Karpas-422 (cell line): ENCODE measurements at regions not wholly inside any gene's neighbourhood (a gene's known extent, or its start where the extent isn't known, plus 50 kb on each side); places are given as distances from the start of the nearest gene placed in this dataset.
A peak's percentile ranks its signal among the peaks of the same experiment; 100 is the strongest.

Source experiments
- DNase-seq: peaks from one replicate; pipeline ENCODE4 v3.0.0-alpha.2; 2015
- H2AFZ ChIP-seq: fragments of 200-600 bp; sonication (generic); 2 replicates; pipeline ENCODE4 v1.6.1; 2014; ENCODE audit warnings: antibody characterized with exemption, low read length, mixed read lengths
- H3K27ac ChIP-seq: fragments of 200-600 bp; sonication (generic); 2 replicates; pipeline ENCODE4 v1.5.1; 2014; ENCODE audit warnings: mild to moderate bottlenecking, low read length, moderate library complexity
- H3K27me3 ChIP-seq: fragments of 200-600 bp; sonication (generic); 2 replicates; pipeline ENCODE4 v1.6.1; 2014; ENCODE audit warnings: low read length, mixed read lengths
- H3K36me3 ChIP-seq: fragments of 200-600 bp; sonication (generic); 2 replicates; pipeline ENCODE4 v1.6.1; 2014; ENCODE audit warnings: low read length, mixed read lengths; ENCODE audit not compliant: insufficient read depth
- H3K4me1 ChIP-seq: fragments of 200-600 bp; sonication (generic); 2 replicates; pipeline ENCODE4 v1.6.1; 2014; ENCODE audit warnings: mild to moderate bottlenecking, low read length, mixed read lengths
- H3K4me2 ChIP-seq: fragments of 200-600 bp; sonication (generic); 2 replicates; pipeline ENCODE4 v1.6.1; 2014; ENCODE audit warnings: low read length, low read depth, mild to moderate bottlenecking; ENCODE audit not compliant: poor library complexity, severe bottlenecking
- H3K4me3 ChIP-seq: fragments of 200-600 bp; sonication (generic); 2 replicates; pipeline ENCODE4 v1.5.1; 2014; ENCODE audit warnings: mild to moderate bottlenecking, antibody characterized with exemption, low read length, mixed read lengths
- H3K79me2 ChIP-seq: fragments of 200-600 bp; sonication (generic); 2 replicates; pipeline ENCODE4 v1.6.1; 2014; ENCODE audit warnings: mild to moderate bottlenecking, low read length, mixed read lengths
- H3K9ac ChIP-seq: fragments of 200-600 bp; sonication (generic); 2 replicates; pipeline ENCODE4 v1.6.0; 2014; ENCODE audit warnings: low read length
- H3K9me2 ChIP-seq: fragments of 200-600 bp; sonication (generic), shearing (Covaris generic); replicated peaks from 2 replicates; pipeline ENCODE4 v1.6.0; 2014; ENCODE audit warnings: mild to moderate bottlenecking, low read length, moderate library complexity; ENCODE audit not compliant: insufficient read depth
- H3K9me3 ChIP-seq: fragments of 300-700, 200-600 bp; sonication (generic); 2 replicates; pipeline ENCODE4 v1.6.1; 2014; ENCODE audit warnings: low read length, mixed read lengths
- H4K20me1 ChIP-seq: fragments of 200-600 bp; sonication (generic); 2 replicates; pipeline ENCODE4 v1.6.1; 2014; ENCODE audit warnings: mild to moderate bottlenecking, antibody characterized with exemption, low read length, low read depth; ENCODE audit not compliant: insufficient read depth

DNA sequence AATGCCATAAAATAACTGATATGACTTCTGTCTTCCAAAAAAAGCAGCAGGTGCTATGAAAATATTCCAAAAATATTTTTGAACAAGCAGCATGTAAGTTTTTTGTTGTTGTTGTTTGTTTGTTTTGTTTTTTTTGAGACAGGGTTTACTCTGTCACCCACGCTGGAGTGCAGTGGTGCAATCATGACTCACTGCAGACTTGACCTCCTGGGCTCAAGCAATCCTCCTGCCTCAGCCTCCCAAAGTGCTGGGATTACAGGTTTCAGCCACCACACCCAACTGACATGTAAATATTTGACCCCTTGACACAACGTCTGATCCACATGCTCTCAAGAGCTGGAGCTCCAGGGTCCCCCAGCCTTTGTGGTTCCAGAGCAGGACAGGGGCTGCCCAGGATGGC lies 98.4 kb downstream of the LITAF start:
- Histone ChIP-seq H3K27ac (no peak overlapping the region), H3K36me3 (no peaks in the 10 kb centered on the region), H3K4me1 (no peaks in the 10 kb centered on the region), H3K79me2 (no peaks in the 10 kb centered on the region), H3K9ac (no peak overlapping the region), H3K27me3 (0 out of 2 replicates have a peak, but pooled peaks cover 3% of the 10 kb centered on the region), H3K9me2 (no peaks in the 10 kb centered on the region), H3K4me3 (no peak overlapping the region), H2AFZ (no peak overlapping the region), H3K9me3 (peaks cover 3% of the 10 kb centered on the region; the same call in 1 of the 2 replicates), H3K4me2 (no peak overlapping the region), H4K20me1 (no peaks in the 10 kb centered on the region)
- DNase-seq: no peak

DNA sequence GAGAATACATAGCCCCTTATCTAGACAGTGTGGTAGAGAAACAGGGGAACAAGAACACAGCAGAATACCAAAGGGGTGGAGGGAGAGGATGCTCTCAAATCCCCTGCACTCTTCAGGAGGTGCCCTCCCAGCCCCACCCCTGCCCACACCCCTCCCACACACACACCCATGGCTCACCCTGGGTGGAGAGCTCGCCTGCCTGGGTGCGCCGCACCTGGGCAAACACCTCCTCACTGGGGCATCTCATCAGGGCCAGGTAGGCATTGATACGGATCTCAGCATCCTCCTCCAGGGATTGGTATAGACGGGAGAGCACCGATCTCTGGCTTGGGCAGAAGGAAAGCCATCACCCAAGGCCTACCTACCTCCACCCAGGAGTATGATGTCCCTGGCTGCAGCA lies 95.2 kb downstream of the LITAF start:
- no peak overlapping the region for H3K27ac ChIP-seq

DNA sequence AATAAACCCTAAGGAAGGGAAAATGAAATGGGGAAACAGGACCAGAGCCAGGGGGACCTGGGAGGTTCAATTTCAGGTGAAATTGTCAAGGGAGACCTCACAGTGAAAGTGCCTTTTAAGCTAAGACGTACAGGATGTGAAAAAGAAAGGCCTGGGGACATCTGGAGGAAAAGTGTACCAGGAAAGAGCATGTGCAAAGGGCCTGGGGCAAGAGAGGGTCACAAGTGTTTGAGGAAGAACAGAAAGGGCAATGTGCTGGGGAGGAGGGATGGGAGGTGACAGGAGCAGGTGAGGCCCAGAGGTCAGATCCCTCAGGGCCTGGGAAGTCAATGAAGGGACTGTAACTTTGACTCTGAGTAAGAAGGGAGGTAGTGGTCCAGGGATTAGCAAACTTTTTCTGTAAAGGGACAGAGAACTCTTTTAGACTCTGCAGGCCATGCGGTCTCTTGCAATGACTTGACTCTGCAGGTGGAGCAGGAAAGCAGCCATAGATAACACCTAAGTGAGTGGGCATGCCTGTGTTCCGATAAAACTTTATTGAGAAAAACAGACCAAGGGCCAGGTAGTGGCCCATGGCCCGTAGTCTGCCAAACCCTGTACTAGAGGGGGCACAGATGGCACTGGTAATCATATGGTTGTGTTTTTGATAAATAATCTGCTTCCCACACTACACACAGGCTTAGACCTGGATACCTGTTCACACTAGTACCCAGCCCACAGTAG lies 93.8 kb downstream of the LITAF start:
- Histone ChIP-seq H3K27me3 (0 out of 2 replicates have a peak, but pooled peaks cover 3% of the 10 kb centered on the region), H3K79me2 (no peaks in the 10 kb centered on the region), H3K4me1 (peaks cover 25% of the 10 kb centered on the region), H4K20me1 (no peaks in the 10 kb centered on the region), H2AFZ (no peak overlapping the region), H3K4me3 (no peak overlapping the region), H3K9ac (no peak overlapping the region), H3K36me3 (no peaks in the 10 kb centered on the region), H3K27ac (no peak overlapping the region), H3K9me2 (no peaks in the 10 kb centered on the region), H3K4me2 (no peak overlapping the region), H3K9me3 (no peaks in the 10 kb centered on the region)
- DNase-seq: no peak

More for the DNA sequence above, 95.2 kb downstream of the LITAF start:
- no peak overlapping the region for H3K4me2 ChIP-seq
- H3K79me2 ChIP-seq: no peaks in the 10 kb centered on the region
- no peak overlapping the region for H3K4me3 ChIP-seq
- H4K20me1 ChIP-seq: no peaks in the 10 kb centered on the region
- peaks cover 12% of the 10 kb centered on the region for H3K4me1 ChIP-seq
- no peaks in the 10 kb centered on the region for H3K9me2 ChIP-seq
- no peak for DNase-seq
- no peak overlapping the region for H3K9ac ChIP-seq
- 0 out of 2 replicates have a peak, but pooled peaks cover 3% of the 10 kb centered on the region for H3K27me3 ChIP-seq
- no peaks in the 10 kb centered on the region for H3K9me3 ChIP-seq
- H2AFZ ChIP-seq: no peak overlapping the region
- no peaks in the 10 kb centered on the region for H3K36me3 ChIP-seq

DNA sequence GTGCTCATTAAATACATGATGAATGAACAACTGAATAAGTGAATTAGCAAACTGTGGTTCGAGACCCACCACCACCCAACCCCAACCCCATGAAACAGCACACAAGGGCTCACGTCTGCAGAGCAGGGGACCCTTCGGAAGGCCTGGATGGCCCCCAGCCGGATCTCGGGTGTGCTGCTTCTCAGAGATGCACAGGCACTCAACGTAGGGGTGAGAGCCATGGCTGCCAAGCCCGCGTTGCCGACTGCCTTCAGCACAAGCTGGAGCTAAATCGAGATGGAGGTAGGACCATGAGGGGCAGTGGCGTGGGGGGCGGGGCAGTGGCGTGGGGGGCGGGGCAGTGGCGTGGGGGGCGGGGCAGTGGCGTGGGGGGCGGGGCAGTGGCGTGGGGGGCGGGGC lies 93.2 kb downstream of the LITAF start:
- Histone ChIP-seq H2AFZ (no peak overlapping the region), H3K9me3 (no peaks in the 10 kb centered on the region), H3K4me3 (no peak overlapping the region), H3K9me2 (no peaks in the 10 kb centered on the region), H3K9ac (no peak overlapping the region), H3K27ac (no peak overlapping the region), H3K27me3 (0 out of 2 replicates have a peak, but pooled peaks cover 3% of the 10 kb centered on the region), H3K36me3 (no peaks in the 10 kb centered on the region), H4K20me1 (no peaks in the 10 kb centered on the region), H3K4me1 (peaks cover 26% of the 10 kb centered on the region), H3K79me2 (no peaks in the 10 kb centered on the region), H3K4me2 (no peak overlapping the region)
- no peak for DNase-seq

DNA sequence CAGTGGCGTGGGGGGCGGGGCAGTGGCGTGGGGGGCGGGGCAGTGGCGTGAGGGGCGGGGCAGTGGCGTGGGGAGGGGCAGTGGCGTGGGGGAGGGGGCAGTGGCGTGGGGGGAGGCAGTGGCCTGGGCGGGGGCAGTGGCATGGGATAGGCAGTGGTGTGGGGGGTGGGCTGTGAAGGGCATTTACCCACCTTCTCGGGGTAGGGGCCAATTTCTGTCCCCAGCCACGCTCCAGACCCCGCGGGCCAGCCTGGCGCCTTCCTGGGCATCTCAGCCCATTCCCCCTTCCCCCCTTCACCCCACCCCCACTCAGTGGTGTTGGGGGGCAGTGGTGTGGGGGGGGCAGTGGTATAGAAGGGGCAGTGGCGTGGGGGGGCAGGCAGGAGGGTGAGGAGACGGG lies 92.7 kb downstream of the LITAF start:
- Histone ChIP-seq H3K9me3 (no peaks in the 10 kb centered on the region), H4K20me1 (no peaks in the 10 kb centered on the region), H3K36me3 (no peaks in the 10 kb centered on the region), H2AFZ (no peak overlapping the region), H3K27me3 (0 out of 2 replicates have a peak, but pooled peaks cover 3% of the 10 kb centered on the region), H3K79me2 (no peaks in the 10 kb centered on the region), H3K9ac (no peak overlapping the region), H3K4me2 (no peak overlapping the region), H3K4me1 (peaks cover 29% of the 10 kb centered on the region), H3K4me3 (no peak overlapping the region), H3K27ac (no peak overlapping the region), H3K9me2 (no peaks in the 10 kb centered on the region)
- DNase-seq: no peak

DNA sequence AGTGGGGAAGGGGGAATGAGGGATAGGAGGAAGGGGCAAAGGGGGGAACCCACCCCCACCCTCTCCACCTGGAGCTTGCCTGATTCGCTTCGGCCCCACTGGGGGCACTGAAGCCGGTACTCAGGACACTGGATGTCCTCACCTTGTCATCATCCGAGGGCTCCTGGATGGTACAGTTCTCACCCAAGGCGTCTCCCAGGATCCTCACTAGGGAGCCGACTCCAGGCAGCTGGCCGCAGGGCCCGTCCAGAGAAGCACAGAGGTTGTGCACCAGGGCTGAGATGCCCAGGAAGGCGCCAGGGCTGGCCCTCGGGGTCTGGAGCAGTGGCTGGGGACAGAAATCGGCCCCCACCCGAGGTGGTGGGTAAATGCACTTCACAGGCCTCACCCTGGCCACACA lies 92.3 kb downstream of the LITAF start:
- H3K36me3 ChIP-seq: no peaks in the 10 kb centered on the region
- H3K79me2 ChIP-seq: no peaks in the 10 kb centered on the region
- no peak overlapping the region for H3K4me2 ChIP-seq
- no peaks in the 10 kb centered on the region for H4K20me1 ChIP-seq
- no peaks in the 10 kb centered on the region for H3K9me2 ChIP-seq
- no peaks in the 10 kb centered on the region for H3K9me3 ChIP-seq
- H3K4me3 ChIP-seq: no peak overlapping the region
- H3K4me1 ChIP-seq: peaks cover 31% of the 10 kb centered on the region
- 0 out of 2 replicates have a peak, but pooled peaks cover 3% of the 10 kb centered on the region for H3K27me3 ChIP-seq
- DNase-seq: no peak
- H2AFZ ChIP-seq: no peak overlapping the region
- no peak overlapping the region for H3K27ac ChIP-seq
- no peak overlapping the region for H3K9ac ChIP-seq

DNA sequence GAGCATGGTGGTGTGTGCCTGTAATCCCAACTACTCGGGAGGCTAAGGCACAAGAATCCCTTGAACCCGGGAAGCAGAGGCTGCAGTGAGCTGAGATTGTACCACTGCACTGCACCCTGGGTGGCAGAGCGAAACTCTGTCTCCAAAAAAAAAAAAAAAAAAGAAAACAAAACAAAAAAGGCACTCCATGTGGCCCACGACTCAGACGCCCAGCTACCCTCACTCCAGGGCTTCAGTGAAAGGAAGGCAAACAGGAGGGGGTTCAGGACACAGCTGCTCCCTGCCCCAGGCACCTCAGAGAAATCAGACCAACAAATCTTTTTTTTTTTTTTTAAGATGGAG lies 91.7 kb downstream of the LITAF start:
- peak overlapping the region; percentile 67; the same call in 1 of the 2 replicates for H2AFZ ChIP-seq
- no peaks in the 10 kb centered on the region for H3K9me3 ChIP-seq
- H3K4me2 ChIP-seq: no peak overlapping the region

More for the DNA sequence above, 91.7 kb downstream of the LITAF start:
- no peaks in the 10 kb centered on the region for H3K79me2 ChIP-seq
- no peak for DNase-seq
- H3K9me2 ChIP-seq: no peaks in the 10 kb centered on the region
- no peak overlapping the region for H3K9ac ChIP-seq
- no peak overlapping the region for H3K27ac ChIP-seq
- H3K4me1 ChIP-seq: peaks cover 33% of the 10 kb centered on the region
- H3K4me3 ChIP-seq: no peak overlapping the region
- H3K36me3 ChIP-seq: no peaks in the 10 kb centered on the region
- H4K20me1 ChIP-seq: no peaks in the 10 kb centered on the region
- H3K27me3 ChIP-seq: 0 out of 2 replicates have a peak, but pooled peaks cover 3% of the 10 kb centered on the region
